Natural killer cell (primary cell): ENCODE measurements at regions not wholly inside any gene's neighbourhood (a gene's known extent, or its start where the extent isn't known, plus 50 kb on each side); places are given as distances from the start of the nearest gene placed in this dataset.
"Not testable (repeated sequence)": the region's sequence is repeated elsewhere in the genome, so short reads cannot be mapped to it uniquely, and the experiment has no call there.

Source experiments
- ATAC-seq, 3 donors: fragments of 150-1000 bp in 2 of 3; fragments of 200-7000 bp in 1 of 3; cut with Tn5 transposase; 1 replicate in 1 of 3; 2 replicates in 2 of 3; pipeline ENCODE4 v1.10.0; 2021; ENCODE audit warnings: mild to moderate bottlenecking in 2 of 3, moderate library complexity in 2 of 3
- DNase-seq, 2 donors: peaks; one replicate each; pipeline versions ENCODE4 v3.0.0 to v3.0.0-alpha.2; 2013 to 2021; ENCODE audit warnings: mixed read lengths in 1 of 2
- H3K27ac ChIP-seq: one replicate; pipeline ENCODE4 v1.5.1; 2013; ENCODE audit warnings: mild to moderate bottlenecking, low read length
- H3K27me3 ChIP-seq: one replicate; pipeline ENCODE4 v1.6.1; 2013; ENCODE audit warnings: low read length; ENCODE audit not compliant: control insufficient read depth, insufficient read depth
- H3K36me3 ChIP-seq: one replicate; pipeline ENCODE4 v1.6.1; 2013; ENCODE audit warnings: low read length; ENCODE audit not compliant: control insufficient read depth, insufficient read depth
- H3K4me1 ChIP-seq: one replicate; pipeline ENCODE4 v1.6.1; 2013; ENCODE audit warnings: low read length; ENCODE audit not compliant: control insufficient read depth, insufficient read depth
- H3K4me3 ChIP-seq: one replicate; pipeline ENCODE4 v1.5.1; 2013; ENCODE audit warnings: low read length
- H3K9me3 ChIP-seq: one replicate; pipeline ENCODE4 v1.6.1; 2013; ENCODE audit warnings: low read length; ENCODE audit not compliant: control insufficient read depth, insufficient read depth
- H3K27ac Mint-ChIP-seq, 2 donors: one replicate each; pipeline ENCODE4 v1.8.0; 2022; ENCODE audit warnings: mild to moderate bottlenecking in 2 of 2, mixed read lengths in 2 of 2, moderate library complexity in 1 of 2
- H3K27me3 Mint-ChIP-seq, 2 donors: one replicate each; pipeline ENCODE4 v1.8.0; 2022; ENCODE audit warnings: low read depth in 2 of 2, mixed read lengths in 2 of 2
- H3K36me3 Mint-ChIP-seq: one replicate; pipeline ENCODE4 v1.8.0; 2022; ENCODE audit warnings: mixed read lengths
- H3K4me1 Mint-ChIP-seq, 2 donors: one replicate each; pipeline ENCODE4 v1.8.0; 2022; ENCODE audit warnings: mixed read lengths in 2 of 2
- H3K4me3 Mint-ChIP-seq: one replicate; pipeline ENCODE4 v1.8.0; 2022; ENCODE audit warnings: mild to moderate bottlenecking, moderate library complexity, mixed read lengths
- H3K9me3 Mint-ChIP-seq, 2 donors: one replicate each; pipeline ENCODE4 v1.8.0; 2022; ENCODE audit warnings: mixed read lengths in 2 of 2
- WGBS: methylation state at CpG from one replicate; pipeline ENCODE4 v1.1.7; 2013; ENCODE audit warnings: missing lambda C conversion rate; ENCODE audit not compliant: insufficient coverage; 5-methylcytosine and 5-hydroxymethylcytosine counted together
- intact Hi-C: fragments of 100-400 bp; cut with micrococcal nuclease; formaldehyde crosslinking; loops from one replicate; pipeline ENCODE4 v1.14.2; 2022
- TF ChIP-seq, protein P1 (sequence below): fragments of 200-600 bp; IDR thresholded peaks from one replicate; pipeline ENCODE4 v1.8.0; 2022; ENCODE audit warnings: antibody characterized with exemption

DNA sequence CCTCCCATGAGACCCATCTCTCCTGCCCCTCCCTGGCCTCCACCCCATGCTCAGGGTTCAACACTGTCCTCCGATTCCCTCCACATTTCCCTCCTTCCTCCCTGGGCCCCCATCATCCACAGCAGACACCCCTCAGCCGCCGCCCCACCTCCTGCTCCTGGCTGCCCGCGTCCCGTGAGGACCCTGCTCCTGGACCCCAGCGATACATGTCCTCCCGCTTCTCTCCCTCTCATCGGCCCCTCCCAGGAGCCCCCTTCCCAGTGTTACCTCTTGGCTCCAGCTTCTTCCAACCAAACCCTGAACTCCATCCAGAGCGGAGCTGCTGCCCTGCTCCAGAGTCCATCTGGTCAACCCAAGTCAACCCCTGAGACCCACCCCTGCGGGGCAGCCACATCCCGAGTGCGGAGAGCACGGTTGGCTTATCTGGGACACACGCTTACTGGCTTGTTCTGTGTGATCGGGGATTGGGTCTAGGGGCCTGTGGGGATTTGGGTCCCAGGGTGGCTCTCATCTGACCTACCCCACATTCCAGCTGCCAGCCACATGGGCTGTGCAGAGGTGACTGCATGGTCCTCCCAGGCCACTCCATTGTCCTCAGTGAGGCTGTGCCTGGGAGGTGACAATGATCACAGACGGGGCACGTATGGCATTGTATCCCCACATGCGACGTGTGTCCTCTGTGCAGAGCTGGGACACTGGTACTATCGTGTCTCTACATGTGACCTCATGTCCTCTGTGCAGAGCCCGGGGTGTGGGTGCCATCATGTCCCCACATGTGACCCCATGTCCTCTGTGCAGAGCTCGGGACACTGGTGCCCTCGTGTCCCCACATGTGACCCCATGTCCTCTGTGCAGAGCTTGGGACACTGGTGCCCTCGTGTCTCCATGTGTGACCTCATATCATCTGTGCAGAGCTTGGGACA, 333.6 kb downstream of the ADGRD1 start:
- Mint-ChIP-seq H3K4me1 (no peaks in the 10 kb centered on the region), H3K27me3 (no peaks in the 10 kb centered on the region), H3K4me3 (no peak overlapping the region), H3K27ac (no peak overlapping the region), H3K36me3 (no peaks in the 10 kb centered on the region), H3K9me3 (no peaks in the 10 kb centered on the region)
- ATAC-seq, result no peak
- no peak for DNase-seq
- Histone ChIP-seq H3K27me3 (no peaks in the 10 kb centered on the region), H3K4me3 (no peak overlapping the region), H3K9me3 (no peaks in the 10 kb centered on the region), H3K27ac (no peak overlapping the region), H3K36me3 (no peaks in the 10 kb centered on the region), H3K4me1 (no peaks in the 10 kb centered on the region)
- WGBS, result 91% methylated on average over 19 of the region's 25 CpGs
- intact Hi-C loops, result no loop called here
- TF ChIP-seq, protein P1, sequence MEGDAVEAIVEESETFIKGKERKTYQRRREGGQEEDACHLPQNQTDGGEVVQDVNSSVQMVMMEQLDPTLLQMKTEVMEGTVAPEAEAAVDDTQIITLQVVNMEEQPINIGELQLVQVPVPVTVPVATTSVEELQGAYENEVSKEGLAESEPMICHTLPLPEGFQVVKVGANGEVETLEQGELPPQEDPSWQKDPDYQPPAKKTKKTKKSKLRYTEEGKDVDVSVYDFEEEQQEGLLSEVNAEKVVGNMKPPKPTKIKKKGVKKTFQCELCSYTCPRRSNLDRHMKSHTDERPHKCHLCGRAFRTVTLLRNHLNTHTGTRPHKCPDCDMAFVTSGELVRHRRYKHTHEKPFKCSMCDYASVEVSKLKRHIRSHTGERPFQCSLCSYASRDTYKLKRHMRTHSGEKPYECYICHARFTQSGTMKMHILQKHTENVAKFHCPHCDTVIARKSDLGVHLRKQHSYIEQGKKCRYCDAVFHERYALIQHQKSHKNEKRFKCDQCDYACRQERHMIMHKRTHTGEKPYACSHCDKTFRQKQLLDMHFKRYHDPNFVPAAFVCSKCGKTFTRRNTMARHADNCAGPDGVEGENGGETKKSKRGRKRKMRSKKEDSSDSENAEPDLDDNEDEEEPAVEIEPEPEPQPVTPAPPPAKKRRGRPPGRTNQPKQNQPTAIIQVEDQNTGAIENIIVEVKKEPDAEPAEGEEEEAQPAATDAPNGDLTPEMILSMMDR, result no peak

DNA sequence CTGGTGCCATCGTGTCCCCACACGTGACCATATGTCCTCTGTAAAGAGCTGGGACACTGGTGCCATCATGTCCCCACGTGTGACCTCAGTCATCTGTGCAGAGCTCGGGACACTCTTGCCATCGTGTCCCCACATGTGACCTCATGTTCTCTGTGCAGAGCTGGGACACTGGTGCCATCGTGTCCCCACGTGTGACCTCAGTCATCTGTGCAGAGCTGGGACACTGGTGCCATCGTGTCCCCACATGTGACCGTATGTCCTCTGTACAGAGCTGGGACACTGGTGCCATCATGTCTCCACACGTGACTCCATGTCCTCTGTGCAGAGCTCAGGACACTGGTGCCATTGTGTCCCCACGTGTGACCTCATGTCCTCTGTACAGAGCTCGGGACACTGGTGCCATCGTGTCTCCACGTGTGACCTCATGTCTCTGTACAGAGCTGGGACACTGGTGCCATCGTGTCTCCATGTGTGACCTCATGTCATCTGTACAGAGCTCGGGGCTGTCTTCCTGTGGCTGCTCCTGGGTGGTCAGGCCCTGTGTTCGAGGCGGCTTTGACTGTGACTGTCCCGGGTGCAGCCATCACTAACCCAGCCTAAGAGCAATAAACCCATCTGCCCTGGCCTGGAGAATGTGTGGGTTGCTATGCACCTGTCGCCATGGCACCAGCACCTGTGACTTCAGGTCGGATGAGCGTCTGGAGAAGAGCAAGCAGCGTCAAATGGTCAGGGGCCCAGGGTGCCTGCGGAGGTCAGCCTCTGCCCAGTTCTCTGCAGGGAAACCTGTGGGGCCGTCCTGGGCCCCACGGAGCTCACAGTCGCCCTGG, 334.4 kb downstream of the ADGRD1 start:
- Histone ChIP-seq H3K4me1 (no peaks in the 10 kb centered on the region), H3K4me3 (no peak overlapping the region), H3K27ac (no peak overlapping the region), H3K27me3 (no peaks in the 10 kb centered on the region), H3K9me3 (no peaks in the 10 kb centered on the region), H3K36me3 (no peaks in the 10 kb centered on the region)
- Mint-ChIP-seq H3K27me3 (no peaks in the 10 kb centered on the region), H3K27ac (no peak overlapping the region), H3K36me3 (no peaks in the 10 kb centered on the region), H3K4me3 (no peak overlapping the region), H3K4me1 (no peaks in the 10 kb centered on the region), H3K9me3 (no peaks in the 10 kb centered on the region)
- DNase-seq, result no peak
- ATAC-seq, result no peak
- TF ChIP-seq, protein P1, result no peak
- intact Hi-C loops, result no loop called here
- whole genome bisulfite sequencing, result 90% methylated on average over 24 of the region's 27 CpGs

DNA sequence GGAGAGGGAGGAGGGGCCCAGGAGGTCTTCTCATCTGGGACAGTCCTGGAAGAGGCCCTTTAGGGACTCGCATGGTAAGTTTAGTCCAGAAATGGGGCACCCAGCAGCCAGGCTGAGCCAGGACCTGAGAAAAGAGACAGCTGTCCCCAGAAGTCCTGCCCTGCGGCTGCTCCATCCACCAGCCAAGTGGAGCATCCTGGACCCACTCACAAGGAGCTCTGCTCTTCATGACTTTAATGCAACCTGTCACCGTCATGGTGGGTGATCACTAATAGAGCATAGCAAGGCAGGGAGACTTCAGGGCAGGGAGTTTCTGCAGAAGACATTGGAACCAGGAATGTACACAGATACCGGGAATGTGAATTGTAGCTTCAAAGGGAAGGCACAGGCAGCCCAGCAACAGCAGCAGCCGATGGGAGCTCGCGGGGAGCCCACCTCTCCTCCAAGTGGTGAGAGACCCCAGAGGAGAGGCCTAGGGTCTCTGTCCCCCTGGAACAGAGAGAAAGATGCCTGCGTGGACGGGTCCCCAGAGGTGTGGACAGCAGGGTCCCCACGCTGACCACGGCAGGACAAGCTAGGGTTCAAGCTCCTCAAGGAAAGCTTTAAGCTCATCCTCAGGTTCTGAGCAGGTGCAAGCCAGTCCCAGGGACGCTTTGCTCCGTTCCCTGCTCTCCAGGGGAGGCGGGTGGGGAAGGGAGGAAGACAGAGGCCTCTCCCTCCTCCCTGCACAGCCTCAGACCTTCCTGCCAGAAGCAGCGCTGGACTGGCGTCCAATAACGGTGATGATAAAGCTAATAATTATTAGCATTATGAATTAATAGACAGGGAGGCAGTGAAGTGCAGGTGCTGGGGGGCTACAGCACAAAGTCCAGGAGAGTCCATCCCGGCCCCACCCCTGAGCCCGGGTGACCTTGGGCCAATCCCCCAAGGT, 335.3 kb downstream of the ADGRD1 start:
- ATAC-seq, H3K9me3 ChIP-seq, H3K36me3 Mint-ChIP-seq, H3K27me3 ChIP-seq, H3K4me1 ChIP-seq, H3K4me3 Mint-ChIP-seq, H3K4me1 Mint-ChIP-seq, intact Hi-C loops, H3K27me3 Mint-ChIP-seq, H3K36me3 ChIP-seq, H3K27ac ChIP-seq, DNase-seq, H3K4me3 ChIP-seq, H3K9me3 Mint-ChIP-seq, H3K27ac Mint-ChIP-seq: not testable (repeated sequence)
- 92% methylated on average over 14 of the region's 19 CpGs for WGBS

DNA sequence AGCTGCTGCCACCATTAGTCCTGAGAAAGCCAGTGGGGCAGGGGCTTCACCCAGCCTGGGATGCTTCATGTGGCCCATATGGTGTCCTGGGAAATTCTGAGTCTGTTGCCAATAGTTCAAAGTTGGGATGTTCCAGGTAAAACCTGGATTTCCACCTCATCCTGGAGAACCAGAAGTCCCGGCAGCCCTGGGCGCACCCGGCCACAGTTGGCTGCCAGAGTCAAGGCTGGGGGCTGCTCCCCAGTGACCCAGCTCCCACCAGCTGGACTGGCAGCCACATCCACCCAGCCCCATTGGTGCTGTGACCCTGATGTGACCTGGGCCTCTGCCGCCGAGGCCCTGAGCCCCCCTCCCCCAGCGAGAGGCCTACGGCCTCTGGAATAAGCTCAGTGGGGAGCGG, 336.1 kb downstream of the ADGRD1 start:
- 99% methylated on average over 3 of the region's 8 CpGs for WGBS
- H3K4me3 ChIP-seq, intact Hi-C loops: not testable (repeated sequence)

More for the DNA sequence above, 336.1 kb downstream of the ADGRD1 start:
- H3K27me3 ChIP-seq, H3K27ac ChIP-seq, H3K4me1 Mint-ChIP-seq, H3K4me3 Mint-ChIP-seq, H3K36me3 ChIP-seq, H3K36me3 Mint-ChIP-seq, H3K4me1 ChIP-seq, H3K9me3 Mint-ChIP-seq, ATAC-seq, DNase-seq, H3K27ac Mint-ChIP-seq, H3K27me3 Mint-ChIP-seq, H3K9me3 ChIP-seq: not testable (repeated sequence)
